Prostate gland (tissue), 2 donors: ENCODE measurements at regions not wholly inside any gene's neighbourhood (a gene's known extent, or its start where the extent isn't known, plus 50 kb on each side); places are given as distances from the start of the nearest gene placed in this dataset.

ENCODE experiments used
- POLR2A ChIP-seq: fragments of 450-650 bp; IDR thresholded peaks from one replicate; pipeline ENCODE4 v1.6.1; 2016; ENCODE audit warnings: antibody characterized with exemption, mild to moderate bottlenecking
- POLR2AphosphoS5 ChIP-seq: sonication (generic); formaldehyde crosslinking; IDR thresholded peaks from one replicate; pipeline ENCODE4 v1.6.1; 2017; ENCODE audit warnings: antibody characterized with exemption
- TF ChIP-seq, protein P1 (sequence below), 4 experiments: fragments of 200-600 bp in 2 of 4; fragments of 450-650 bp in 2 of 4; sonication (generic) in 2 of 4; IDR thresholded peaks; 1 replicate in 3 of 4; 2 replicates in 1 of 4; pipeline ENCODE4 v1.5.1; 2016 to 2019; ENCODE audit warnings: antibody characterized with exemption in 4 of 4, mild to moderate bottlenecking in 2 of 4, moderate library complexity in 2 of 4

DNA sequence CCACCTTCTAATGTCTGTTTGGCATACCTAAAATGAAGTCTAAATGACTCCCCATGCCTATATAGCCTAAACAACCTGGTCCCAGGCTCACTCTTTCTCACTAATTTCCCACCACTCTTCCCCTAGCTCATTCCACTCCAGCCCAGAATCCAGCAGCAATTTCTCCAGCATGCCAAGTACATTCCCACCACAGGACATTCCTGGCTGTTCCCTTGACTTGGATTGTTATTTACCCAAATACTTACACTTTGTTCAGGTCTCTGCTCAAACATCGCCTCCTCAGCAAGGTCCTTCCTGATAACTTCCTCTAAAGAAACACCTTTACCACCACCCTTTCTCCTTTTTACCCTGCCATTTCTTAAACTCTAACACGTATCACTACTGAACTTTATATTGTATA is 743.4 kb downstream of the RPS29 start:
- TF ChIP-seq POLR2AphosphoS5, result no peak
- TF ChIP-seq, protein P1, sequence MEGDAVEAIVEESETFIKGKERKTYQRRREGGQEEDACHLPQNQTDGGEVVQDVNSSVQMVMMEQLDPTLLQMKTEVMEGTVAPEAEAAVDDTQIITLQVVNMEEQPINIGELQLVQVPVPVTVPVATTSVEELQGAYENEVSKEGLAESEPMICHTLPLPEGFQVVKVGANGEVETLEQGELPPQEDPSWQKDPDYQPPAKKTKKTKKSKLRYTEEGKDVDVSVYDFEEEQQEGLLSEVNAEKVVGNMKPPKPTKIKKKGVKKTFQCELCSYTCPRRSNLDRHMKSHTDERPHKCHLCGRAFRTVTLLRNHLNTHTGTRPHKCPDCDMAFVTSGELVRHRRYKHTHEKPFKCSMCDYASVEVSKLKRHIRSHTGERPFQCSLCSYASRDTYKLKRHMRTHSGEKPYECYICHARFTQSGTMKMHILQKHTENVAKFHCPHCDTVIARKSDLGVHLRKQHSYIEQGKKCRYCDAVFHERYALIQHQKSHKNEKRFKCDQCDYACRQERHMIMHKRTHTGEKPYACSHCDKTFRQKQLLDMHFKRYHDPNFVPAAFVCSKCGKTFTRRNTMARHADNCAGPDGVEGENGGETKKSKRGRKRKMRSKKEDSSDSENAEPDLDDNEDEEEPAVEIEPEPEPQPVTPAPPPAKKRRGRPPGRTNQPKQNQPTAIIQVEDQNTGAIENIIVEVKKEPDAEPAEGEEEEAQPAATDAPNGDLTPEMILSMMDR (IDR thresholded peaks at IDR 0.05), result no peak
- no peak for TF ChIP-seq POLR2A
